SHP77 (cell line): ENCODE measurements at regions not wholly inside any gene's neighbourhood (a gene's known extent, or its start where the extent isn't known, plus 50 kb on each side); places are given as distances from the start of the nearest gene placed in this dataset.

Experiments
- DNase-seq, 2 experiments: peaks; one replicate each; lab custom pipeline; 2025; lab: John Stamatoyannopoulos, UW

DNA sequence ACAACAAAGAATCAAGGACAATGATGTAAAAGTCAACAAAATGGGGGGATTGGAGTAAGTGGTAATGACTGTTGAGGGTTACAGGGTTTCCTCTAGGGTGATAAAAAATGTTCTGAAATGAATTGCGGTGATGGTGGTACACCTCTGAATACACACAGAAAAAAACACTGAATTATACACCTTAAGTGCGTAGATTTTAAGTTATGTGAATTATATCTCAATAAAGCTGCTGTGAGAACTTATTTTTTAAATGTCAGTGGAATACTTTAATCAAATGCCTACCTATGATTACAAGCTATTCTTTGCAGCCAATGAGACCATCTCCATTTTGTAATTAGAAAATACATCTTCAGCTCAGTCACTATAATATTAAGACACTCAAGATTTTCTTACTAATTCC lies 53.5 kb downstream of the ZNF608 start:
- DNase-seq = no peak

DNA sequence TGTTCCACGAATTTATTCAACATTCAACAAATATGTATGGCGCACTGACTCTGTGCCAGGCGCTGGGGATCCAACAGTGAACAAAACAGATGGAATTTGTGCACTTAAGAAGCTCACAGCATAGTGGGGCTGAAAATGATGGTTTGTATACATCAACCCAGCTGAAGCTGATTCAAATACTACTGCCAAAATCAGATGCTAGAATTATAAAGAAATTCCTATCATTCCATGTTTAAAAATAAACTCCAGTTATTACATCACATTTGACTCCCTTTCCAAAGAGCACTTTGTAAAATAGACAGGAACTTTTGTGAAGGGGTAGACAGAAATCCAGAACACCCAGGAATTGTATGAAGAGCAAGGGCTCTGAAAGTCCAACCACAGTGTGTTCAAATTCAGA lies 54.1 kb downstream of the ZNF608 start:
- DNase-seq = no peak

DNA sequence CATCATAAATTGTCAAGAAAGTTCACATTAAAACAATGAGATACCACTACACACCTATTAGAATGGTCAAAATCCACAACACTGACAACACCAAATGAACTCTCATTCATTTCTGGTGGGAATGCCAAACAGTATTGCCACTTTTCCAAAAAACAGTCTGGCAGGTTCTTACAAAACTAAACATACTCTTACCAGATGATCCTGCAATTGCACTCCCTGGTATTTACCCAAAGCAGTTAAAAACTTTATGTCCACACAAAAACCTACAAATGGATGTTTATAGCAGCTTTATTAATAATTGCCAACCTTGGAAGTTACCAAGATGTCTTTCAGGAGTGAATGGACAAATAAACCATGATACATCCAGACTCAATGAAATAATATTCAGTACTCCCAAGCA lies 56.8 kb downstream of the ZNF608 start:
- DNase-seq = no peak

DNA sequence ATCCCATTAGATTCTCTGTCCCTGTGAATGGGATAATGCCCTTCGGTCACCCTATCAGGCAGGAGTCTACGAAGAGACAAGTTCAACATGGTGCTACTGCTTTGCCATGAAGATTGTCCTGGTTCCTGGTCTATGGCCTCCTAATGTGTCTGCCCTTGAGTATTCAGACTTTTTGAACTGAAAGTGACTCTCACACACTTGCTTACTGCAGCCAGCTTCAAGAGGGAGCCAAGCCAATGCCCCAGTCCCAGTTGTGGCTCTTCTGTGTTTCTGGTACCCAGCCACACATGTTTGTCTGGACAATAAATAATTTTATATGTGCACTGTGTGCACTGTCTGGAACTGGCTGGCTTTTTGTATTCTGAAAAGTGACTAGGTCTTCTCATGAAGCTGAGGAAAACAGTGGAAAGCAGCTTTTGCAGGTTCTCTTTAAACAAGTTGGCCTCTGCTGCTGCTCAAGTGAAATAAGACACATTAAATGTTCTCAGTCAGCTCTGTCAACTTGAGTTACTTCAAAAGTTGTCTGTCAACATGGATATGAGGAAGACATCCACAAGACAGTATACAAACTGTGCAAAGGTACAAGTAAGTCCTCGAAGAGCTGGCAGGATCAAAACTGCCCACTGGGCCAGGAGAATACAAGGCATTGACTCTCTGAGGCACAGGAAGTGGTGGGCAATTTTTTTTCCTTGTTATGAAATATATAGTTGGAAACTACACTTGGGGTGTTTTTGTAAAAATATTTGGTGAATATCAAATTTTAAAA lies 60.0 kb downstream of the ZNF608 start:
- no peak for DNase-seq

DNA sequence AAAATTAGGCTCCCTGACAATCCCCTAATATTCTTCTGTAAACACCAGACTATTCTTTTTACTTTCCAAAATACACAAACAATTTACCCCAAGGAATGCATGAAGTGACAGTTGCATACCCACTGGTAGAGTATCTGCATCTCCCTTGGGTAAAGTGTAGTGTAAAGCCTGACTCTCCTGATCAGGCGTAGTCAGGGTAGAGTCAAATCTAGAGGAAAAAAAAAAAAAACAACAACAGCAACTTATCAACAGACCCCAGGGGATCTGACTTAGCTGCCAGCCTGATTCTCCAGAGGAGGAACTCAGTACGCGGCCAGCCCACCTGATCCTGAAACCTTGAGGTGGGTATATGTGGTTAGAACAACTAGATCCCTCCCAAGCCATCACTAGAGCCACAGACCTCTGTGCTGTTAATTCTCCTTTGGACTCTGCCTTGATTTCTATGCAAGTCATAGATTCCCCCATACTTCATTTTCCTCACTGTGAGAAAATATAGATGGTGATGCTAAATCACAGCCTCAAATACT lies 61.0 kb downstream of the ZNF608 start:
- no peak for DNase-seq

DNA sequence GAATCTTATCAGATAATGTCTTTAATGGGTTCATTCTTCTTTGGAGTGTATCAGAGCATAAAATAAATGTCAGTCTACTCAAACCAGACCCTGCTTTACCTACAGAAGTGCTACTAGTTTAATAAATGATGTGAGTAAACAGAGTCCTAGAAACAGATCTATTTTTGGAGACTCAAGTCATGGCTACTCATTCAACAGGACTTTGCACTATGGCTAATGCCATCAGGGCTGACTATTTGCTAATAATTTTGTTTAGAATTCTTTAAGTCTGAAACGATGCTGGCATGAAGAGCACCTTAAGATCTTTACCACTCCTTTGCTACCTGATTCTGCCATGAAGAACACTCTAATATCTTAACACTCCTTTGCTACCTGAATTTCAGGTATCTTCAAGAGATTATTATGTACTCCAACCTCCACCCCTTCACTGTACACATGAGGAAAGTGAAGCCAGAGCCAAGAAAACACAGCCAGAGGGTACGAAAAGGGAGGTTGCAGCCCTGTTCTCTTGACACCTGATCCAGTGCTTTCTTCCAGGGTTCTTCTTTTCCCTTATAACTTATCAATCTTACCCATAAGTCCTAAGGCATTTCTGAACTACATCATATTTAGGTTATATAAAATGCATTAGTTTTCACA lies 62.4 kb downstream of the ZNF608 start:
- no peak for DNase-seq

DNA sequence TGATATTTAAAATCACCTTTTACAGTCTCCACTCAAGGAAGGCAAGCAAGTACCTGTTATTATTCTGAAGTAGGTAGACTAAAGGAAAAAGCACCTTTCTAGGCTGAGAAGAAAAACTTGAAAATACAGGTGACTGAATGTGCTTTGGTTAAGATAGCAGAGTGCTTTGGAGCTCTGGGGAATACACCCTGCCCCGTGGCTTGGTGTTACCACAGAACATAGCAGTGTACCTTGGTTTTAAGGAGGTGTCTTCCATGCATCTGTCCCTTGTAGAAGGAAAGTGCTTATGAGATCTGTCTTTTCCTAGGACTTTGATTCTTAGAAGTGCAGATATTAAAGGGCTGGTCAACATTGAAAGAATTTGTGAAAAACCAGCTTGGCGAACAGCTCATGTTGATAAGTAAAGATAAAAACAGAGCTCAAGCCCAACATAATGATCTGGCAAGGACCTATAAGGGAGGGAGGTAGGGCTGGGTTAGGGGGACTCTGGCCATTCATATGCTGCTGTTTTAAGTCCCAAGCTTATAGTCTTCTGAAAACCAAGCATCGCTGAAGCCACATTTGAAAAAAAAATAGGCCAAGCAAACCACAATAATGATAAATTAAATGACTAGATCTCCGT lies 66.8 kb downstream of the ZNF608 start:
- no peak for DNase-seq

DNA sequence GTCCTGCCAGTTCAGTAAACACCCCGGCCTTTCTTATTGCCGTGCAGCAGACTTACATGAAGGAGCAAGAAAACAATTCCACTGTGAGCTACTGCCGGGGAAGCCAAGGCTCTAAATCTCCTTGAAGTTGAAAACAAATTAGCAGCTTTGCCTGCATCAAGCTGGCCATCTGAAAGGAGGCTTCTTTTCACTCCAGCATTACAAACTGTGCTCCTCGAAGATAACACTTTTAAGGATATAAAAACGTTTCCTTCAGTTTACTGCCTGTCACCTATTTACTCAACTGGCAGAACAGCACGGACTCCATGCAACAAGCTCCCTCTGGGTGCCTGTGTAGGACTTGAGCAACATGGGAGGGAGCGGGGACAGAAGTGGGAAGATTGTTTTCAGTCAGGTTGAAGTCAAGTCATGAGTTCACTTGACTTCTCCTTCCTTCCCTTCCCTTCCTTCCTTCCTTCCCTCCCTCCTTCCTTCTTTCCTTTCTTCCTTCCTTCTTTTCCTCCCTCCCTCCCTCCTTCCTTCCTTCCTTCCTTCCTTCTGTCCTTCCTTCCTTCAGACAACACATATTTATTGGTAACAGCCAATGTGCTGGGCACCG lies 67.4 kb downstream of the ZNF608 start:
- no peak for DNase-seq

DNA sequence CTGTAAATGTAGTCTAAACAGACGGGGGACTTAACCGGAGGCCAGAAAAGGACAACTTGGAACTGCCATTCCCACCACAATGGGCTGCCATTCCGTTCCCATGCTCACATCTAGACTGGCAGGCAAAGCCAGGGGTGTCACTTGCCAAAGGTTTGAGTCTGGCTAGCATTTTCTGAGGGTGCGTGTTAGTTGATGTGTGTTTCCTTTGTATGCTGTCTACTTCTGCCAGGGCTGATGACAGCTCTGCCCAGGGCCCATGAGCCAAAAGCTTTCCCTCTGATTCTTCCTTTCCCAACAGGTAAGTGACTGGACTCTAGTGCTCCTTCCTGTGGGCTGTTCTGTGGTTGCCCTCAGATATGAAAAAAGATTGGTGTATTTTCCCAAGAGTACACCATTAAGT lies 68.0 kb downstream of the ZNF608 start:
- no peak for DNase-seq

DNA sequence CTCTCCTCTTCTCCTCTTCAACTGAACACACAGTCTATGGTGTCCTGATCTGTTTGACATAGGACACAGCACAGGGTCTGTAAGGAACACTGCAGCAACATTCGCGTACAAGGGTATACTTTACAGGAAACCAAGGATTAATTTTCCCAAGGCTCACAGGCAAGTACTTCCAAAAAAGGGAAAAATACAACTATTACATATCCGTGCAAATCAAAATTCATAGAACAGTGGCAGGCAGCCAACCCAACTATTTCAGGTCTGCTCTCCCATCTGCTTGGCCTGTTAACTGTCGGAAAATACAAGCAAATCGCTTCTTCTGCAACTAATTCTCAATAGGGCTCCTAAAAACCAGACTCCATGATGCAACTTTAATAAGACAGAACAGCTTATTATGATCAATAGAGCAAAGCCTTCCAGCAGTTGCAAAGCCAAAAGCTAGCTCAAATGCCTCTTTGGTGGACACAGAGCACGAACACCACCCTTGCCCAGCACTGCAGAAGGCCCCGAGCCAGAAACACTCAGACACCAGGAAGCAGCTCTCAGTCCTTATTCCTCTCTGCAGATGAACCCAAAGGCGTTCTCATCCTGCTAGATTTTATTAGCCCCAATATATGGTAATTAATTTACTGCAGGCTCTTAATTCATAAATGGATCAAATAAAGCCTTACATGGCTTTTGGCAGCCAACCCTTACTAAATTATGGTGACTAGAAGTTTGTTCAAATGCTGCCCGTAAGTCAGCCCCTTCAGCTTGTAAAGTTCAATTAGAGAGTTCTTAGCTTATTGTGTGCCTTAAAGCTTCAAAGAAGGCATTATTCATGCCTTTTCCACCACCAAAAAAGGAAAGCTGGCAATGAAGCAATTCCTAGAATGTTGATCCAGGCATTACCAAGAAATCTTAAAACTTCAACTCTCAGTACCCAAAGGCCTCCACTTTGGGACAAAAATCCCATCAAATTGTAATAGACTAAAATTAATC lies 68.8 kb downstream of the ZNF608 start:
- peak; percentile 27 to 55 for DNase-seq

DNA sequence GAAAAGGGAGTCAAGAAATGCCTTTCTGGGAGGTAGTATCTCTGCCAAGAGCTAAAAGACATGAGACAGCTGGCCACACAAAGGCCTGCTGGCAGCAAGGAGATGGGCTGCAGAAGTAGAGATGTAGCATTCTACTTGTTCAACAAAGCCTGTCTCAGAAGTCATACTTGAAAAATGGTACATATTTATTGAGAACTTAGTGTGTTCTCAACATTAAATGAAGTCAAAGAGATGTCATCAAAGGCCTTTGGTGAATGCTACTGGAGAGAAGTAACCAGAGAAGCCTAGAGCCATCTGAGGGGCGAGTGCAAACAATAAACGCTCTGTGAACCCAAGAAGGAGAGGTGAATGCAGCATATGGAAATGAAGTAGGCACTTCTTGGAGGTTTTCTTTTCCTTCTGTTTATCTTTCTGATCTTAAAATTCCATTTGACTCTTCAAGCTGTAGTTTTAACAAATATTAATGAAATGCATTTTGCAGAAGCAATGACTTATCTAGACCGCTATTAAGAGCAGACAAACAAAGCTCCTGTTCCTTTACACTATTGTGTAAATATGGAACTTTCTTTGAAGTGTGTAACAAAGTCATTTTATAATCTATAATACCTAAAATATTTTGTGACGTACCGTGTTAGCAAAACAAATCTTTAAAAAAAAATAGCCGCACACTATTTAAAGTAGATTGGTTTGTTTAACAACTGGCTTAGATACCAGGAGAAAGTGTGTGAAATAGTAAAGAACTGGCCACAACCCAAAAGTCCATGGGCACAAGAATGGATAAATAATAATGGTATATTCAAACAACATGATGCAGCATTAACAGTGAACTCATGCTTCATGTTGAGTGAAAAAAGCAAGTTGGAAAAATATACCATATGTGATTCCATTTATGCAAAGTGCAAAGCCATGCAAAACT lies 70.2 kb downstream of the ZNF608 start:
- no peak for DNase-seq

DNA sequence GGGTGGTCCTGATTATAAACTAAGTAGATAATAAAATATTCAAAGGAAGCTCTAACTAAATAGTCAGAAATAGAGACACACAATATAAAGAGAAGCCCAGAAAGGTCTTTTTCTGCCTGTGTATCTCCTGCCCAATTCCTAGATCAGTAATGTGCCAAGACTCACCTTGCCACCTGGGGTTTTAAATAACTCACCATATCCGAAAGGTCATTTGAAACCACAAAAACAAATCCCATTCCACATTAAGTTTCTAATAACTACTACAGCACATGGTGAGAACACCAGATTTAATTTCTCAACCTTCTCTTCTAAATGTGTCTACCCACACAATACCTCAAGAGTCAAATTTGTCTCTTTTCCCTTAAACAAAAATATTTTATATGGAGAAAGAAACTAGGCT lies 75.2 kb downstream of the ZNF608 start:
- DNase-seq = no peak

DNA sequence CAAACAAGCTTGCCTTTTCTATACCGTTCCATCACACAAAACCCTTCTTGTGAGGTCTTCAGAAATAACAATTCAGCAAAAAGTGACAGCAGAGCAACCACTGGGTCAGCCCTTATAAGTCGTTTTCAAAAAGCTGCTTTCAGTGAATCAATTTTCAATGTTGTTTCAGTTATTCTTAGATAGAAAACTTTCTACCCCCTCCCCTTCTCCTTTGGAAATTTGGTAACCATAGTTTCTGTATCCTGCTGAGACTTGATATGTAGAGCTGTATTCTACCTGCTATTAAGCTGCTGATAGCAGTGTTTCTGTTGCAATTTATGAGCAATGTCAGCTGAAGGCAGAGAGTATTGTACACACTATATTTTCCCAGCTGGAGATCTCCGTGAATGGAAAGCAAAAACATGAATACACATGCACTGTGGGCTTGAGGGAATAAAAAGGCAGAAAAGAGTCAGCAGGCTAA lies 75.7 kb downstream of the ZNF608 start:
- DNase-seq = no peak

DNA sequence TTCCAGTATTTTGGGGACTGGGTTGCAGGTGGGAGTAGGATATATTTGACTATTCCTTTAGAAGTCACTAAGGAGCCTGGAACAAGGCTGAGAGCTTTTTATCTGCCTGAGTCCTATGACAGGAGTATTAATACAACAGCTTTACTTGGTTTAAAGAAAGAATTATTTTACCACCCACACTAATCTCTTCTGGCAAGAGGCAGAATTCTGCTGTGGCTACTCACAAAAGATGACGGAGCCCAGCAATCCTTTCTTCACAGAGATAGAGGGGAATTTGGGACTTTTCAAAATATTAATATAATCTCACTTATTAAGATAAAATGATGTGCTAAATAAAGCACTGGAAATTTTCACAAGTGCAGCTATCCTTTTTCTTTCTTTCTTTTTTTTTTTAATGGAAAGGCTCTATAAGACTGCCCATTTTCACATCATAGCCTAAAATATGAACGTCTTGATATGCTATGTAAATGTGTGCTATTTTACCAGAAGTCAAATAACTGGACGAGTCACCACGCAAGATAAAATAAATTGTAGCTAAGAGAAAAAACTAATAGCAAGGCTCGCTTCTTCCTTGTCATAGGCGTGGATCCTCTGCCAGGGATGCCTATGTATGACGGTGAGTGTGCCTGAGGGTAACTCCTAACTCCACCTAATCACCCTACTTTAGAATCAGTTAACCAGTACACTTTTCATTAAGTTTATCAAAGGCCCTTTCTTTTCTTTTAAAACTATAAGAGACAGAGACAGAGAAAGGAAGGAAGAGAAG lies 76.3 kb downstream of the ZNF608 start:
- DNase-seq = no peak

DNA sequence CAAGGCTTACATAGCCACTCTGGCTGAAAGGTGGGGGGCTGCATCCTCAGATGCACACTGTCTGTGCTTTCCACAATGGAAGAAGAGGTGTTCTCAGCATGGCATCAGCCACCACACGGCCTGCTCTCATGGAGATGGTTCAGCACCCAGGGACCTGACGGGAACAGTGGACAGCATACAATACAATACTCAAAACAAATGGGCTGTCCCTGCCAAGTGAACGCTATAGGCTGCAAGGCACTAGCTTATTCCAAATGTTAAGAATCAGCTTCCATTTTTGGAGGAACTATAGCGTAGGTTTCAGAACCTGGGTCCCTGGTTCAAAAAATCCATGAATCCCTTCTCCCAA lies 77.2 kb downstream of the ZNF608 start:
- DNase-seq = no peak

DNA sequence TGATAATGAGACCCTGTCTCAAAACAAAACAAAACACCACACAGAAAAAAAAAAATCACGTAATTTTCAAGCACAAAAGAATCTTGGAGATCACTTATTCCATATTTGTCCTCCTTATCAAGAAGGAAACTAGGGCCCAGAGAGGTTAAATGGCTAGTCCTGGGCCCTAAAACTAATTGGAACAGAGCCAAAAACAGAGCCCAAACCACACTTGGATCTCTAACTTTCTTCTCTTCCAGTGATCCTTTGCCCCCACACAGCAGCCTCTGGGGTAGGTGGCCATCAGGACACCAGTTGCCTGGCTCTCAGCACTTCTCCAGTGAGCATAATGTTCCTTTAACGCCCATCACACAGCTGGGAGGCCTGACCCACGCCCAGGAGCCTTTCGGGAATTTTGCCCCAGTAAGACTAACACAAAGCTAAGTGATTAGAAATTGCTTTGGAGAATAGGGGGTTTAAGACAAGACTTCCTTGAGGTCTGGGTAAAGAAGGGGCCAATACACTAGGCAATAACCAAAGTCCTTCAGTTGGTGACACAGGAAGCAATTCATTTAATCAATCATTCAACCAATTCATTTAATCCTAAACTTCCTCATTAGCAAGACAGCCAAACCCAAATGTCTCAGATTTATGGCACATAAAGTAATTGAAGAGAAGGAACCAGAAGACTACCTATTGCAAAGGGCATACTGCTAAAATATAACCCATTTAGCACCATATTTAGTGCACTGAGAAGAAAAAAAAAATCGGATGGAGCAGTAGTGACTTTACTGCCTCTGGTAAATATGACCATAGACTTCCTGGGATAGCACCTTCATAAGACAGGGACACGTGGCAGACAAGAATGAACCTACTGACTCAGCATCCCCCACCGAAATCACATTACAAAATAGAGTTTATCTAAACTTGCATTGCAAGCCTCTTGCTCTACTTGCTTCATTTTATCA lies 77.8 kb downstream of the ZNF608 start:
- no peak for DNase-seq

DNA sequence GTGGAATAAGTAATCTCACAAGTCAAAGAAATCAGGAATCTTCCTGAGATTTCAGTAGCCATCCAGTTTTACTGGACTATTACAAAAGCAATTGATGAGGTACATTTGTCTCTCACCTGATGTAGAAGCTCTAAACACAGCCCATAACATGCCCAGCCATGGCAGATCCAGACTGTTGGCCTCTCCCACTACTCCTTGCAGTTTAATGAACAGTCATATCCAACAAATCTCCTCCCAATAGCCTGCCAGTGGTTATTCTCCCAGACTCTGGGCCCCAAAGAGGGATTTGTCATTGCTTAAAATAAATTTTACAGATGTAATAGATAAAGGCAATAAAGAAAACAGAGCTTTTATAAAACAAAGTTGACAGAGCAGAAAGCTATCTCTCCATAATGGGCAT lies 80.8 kb downstream of the ZNF608 start:
- no peak for DNase-seq

DNA sequence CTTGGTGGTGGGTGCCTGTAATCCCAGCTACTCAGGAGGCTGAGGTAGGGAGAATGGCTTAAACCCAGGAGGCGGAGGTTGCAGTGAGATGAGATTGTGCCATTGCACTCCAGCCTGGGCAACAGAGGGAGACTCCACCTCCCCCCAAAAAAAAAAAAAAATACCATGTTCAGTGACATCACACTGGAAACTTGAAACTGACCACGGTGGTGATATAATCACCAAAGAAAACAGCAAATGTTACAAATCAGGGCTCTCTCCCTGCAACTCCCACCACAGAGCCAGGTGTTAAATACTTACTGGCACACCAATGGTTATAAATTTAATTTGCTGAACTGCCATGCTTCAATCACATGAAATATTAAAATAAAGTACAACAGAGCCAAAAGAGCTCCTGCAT lies 81.4 kb downstream of the ZNF608 start:
- no peak for DNase-seq

DNA sequence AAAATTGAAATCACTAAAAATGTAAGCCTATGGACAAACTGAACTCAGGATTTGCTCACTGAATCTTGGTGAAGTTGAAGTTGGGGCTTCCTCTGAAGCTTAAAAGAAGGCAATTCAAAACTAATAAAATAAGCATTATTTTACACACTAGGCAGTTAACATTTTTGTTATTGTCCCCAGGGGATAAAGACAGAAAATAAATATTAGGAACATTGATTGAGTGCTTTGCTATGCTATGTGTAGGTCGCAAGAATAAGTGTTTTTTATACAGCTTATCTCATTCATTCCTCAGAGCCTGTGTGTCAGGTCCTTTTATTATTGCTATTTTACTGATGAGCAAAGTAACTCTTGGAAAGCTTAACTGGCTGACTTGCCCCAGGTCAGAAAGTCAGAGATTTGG lies 82.2 kb downstream of the ZNF608 start:
- no peak for DNase-seq
